ENCODE measurements at regions not wholly inside any gene's neighbourhood (a gene's known extent, or its start where the extent isn't known, plus 50 kb on each side); places are given as distances from the start of the nearest gene placed in this dataset.

DNA sequence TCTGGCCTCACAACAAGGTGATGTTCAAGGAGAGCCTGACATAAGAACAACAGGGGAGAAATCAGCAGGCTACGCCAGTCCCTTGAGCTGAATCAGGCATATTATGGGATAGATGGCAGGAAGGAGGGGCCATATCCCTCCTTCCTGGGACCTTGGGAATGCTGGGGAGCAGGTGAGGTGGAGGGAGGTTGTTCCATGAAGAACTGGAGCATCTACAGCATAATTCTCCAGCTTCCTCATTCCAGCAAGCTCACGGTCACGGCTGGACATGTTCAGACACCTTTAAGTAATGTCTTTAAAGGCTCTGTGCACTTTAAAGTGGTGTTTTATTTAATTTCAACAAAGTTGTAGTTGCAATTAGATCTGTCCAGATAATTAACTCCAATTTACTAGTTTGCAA, 780.5 kb downstream of the TYW1 start:
- DNase-seq, result no peak

DNA sequence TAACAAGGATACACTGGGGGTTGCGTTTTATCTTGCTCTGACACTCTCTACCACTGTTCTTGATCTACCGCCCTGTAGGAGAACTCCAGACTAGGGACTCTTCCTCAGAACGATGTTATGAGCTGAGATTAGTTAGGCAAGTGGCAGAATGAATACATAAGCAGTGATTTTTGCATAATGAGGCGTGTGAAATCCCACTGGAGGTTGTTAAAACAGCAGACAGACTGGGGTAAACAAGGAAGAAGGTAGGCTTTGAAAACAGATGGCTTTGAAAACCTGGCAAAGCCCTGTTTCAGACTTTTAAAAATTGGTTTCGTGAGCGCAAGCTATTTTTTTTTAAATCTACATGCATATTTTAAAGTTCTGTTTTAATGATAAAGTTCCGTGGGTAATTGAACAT, 785.2 kb downstream of the TYW1 start:
- DNase-seq, result no peak

DNA sequence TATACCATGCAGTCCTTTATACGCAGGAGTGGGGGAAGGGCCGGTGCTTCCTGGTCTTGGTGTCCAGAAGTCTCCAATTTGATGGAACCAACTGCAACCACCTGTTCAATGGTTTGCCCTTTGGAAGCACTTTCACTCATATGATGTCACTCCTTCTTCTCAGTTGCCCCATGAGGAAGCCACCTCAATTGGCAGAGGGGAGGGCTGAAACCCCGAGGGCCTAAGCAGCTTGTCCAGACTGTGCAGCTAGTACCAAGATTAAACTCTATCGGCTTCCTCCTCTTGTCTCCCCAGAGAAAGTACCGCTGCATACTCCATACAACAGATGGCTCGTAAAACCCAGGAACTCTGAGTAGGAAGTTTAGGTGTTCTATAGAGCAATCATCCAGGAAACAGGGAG, 789.4 kb downstream of the TYW1 start:
- DNase-seq, result no peak

DNA sequence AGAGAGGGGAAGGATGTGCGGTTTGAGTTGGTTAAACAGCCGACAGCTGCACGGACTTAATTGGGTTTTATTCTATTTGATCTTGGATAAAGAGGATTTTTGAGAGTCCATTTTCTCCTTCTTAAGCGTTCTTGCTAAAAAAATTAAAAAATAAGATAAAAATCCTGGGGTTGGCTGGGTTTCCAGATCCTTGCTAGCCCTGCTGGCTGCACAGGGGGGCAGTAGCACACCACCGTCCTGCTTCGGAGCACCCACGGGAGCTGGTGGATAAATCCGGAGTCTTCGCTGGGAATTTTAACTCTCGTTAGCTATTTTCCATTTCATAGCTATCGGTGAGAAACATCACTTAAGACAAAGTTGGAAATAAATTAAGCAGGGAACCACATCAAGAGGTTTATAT, 792.0 kb downstream of the TYW1 start:
- DNase-seq, result no peak

DNA sequence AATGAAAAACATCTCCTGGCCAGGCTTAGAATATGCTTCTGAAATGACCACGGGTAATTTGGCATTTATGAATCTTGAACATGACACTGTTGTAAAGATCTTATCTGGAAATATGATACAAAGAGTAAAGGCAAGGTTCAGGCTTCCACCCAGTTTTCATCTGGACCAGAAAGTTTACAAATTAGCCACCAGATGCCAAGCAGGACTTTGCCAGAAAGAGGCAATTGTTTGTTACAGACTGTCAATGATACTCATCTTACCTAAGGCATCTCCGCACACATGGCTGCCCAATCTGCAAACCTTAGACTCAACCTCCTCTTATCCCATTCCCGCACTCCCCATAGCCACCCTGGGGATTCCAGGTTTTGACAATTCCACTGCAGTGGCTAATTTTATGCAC, 795.3 kb downstream of the TYW1 start:
- no peak for DNase-seq

DNA sequence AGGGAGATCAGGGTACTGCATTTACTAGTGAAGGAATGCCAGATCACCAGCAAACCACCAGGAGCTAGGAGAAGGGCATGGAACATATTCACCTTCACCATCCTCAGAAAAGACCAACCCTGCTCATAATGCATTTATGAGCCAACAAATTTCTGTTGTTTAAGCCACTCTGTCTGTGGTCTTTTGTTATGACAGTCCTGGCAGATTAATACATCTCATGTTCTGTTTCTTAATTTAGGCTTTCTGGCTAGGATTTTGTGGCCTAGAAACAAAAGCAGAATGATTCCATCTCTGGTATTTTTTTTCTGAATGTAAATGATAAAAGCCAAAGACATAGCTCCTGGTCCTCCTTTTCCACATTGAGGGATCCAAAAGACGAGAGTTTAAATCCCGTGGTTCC, 797.9 kb downstream of the TYW1 start:
- DNase-seq, result no peak

DNA sequence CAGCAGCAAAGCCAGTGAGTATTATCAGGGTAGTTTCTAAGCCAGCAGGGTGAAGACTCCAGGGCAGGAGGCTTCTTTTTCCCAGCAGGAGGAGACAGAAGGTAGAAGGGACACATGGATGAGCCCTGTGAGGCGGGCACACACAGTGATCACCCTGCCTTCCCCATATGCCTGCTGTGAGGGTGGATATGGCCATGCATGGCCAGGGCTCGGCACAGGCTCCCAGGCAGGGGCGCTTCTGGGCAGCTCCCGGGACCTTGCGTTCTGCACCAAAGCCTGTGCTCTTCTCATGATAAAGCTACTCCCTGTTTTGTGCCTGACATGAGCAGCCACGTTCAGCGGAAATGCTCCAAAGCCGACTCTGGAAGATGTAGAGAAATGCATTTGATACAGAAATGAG, 807.2 kb downstream of the TYW1 start:
- no peak for DNase-seq

DNA sequence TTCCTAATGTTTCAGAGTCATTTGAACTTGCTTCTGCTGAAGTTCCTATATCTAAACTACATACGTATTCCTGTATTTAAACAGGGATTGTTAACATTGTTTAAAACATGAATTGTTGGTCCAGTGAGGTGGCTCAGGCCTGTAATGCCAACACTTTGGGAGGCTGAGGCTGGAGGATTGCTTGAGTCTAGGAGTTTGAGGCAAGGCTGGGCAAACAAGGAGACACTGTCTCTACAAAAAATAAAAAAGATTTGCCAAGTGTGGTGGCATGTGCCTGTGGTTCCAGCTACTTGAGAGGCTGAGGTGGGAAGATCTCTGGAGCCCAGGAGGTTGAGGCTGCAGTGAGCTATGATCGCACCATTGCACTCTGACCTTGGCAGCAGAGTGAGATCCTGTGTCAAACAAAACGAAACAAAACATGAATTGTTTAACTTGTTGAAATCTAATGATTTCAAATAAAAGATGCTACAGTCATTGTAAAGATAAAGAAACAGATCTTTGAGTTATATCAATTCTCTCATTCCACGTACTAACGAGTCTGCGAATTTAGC, 809.4 kb downstream of the TYW1 start:
- no peak for DNase-seq

DNA sequence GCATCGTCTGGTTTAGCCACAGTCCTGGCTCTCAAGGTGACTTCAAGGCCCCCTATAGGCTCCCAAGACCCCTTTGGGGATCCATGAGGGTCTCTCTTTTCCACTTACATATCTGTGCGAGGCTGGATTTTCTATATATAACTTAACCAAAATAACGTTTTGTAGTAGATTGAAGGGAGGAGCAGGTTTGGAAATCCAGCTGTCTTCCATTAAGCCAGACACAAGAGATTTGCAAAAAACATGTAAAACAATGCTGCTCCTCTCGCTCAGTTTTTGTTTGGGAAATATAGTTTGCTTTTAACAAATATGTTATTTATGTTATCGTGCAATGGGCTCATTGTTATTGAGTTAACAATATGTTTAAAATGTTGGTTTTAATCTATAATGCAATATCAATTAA, 811.2 kb downstream of the TYW1 start:
- no peak for DNase-seq

DNA sequence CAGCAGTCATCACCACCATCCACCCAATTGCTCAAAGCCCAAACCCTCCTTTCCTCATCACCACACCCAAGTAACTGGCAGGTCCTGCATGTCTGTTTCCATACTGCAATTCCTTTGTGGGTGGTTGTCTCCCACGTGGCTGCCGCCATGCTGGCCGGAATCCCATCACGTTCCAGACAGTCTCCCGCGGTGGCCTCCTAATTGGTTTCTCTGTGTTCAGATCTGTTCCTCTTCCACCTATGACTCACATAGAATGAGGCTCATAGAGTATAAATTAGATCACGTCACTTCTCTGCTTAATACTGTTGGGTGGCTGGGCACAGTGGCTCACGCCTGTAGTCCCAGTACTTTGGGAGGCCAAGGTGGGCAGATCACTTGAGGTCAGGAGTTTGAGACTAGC, 813.0 kb downstream of the TYW1 start:
- no peak for DNase-seq

DNA sequence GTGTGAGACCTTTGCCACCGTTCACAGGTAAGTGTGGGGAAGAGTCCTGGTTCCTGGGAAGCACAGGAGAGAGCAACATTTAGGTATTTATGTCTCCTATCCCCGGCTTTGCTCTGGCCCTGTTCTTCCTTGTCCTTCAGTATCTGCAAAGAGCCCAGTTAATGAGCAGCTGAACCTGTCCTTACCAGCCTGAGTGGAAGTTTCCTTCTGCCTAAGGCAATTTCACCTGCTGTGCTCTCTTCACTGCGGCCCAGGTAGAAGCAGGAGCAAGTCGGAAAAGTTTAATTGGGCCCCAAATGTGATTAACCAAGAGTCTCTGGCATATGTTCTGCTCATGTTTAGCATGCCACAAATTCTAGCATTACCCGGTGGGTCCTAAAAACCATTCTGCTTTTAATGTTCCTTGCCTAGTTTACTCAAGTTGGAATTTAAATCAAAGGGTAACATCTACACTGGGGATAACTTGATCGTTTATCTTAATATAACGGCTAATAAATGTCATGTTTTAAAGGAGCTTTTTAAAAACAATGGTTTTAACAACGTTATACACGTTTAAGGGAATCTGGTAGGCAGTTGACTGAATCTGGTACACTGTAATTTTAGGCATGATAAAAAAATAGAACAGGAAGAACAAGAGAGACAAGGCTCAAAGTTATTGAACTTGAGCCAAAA, 817.1 kb downstream of the TYW1 start:
- DNase-seq, result no peak

DNA sequence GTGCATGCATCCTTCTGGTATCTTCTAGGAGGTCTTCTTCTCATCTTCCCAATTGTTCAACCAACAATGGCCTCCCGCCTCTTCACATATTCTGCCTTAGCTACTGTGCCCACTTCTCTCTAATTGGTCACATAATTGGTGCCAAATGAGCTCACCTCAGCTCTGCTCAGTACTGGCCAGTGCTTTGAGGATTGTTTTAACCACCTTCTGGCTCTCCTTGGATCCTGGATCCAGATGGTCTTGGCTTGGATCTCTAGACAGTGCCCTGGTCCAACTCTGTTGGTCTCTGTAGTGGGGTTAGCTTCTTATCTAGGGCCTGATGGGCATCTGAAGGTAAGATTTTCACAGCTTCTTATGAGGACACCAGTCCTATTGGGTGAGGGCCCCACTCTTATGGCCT, 820.8 kb downstream of the TYW1 start:
- no peak for DNase-seq

DNA sequence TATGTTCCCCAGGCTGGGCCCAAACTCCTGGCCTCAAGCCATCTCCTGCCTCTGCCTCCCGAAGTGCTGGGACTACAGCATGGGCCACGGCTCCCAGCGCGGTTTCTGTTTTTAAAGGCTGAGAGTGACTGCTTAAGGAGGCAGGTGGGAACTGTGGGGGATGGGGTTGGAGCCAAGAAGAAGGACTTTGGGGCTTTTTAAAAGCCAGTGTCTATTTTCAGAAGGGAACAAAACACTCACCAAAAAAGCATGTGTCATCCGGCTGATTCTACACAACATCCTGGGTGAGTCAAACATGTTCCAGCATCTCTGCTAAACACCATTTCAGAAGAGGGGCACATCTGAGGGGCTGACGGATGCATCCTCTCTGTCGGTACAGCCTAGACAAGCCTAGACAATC, 824.5 kb downstream of the TYW1 start:
- DNase-seq, result no peak

DNA sequence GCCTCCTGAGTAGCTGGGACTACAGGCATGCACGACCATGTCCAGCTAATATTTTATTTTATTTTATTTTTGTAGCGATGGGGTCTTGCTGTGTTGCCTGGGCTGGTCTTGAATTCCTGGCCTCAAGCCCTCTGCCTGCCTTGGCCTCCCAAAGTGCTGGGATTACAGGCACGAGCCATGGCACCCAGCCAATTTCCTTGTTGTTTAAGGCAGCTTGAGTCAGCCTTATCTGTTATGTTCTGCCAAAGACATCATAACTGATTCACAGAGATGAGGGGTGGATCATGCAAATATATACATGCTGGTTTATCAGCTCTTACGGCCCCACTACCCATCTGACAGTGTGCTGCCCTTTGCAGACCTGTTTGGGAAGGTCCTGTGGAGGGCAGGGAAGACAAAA, 826.7 kb downstream of the TYW1 start:
- no peak for DNase-seq

DNA sequence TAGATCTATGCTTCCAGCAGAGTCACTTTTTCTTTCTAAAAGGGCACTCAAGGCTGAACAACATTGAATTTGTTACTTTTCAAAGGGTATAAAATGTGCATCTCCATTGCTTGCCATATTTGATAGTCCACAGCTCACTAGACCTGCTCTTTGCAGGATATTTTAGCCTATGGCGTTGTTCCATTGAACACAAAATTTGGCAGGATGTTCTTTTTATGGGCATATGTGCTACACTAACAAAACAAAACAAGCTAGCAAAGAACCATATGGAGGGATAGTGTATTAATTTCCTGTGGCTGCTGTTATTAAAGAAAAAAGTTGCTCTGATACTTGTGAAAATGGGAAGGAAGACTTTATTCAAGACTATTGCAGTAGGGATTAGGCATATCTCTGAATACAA, 828.7 kb downstream of the TYW1 start:
- DNase-seq, result no peak

DNA sequence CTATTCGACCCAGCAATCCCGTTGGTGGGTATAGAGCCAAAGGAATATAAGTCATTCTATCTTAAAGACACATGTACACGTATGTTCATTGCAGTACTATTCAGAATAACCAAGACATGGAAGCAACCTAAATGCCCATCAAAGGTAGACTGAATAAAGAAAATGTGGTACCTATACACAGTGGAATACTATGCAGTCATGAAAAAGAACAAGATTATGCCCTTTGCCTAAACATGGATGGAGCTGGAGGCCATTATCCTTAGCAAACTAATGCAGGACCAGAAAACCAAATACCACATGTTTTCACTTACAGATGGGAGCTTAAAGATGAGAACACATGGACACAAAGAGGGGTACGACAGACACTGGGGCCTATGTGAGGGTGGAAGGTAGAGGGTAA, 845.3 kb downstream of the TYW1 start:
- DNase-seq, result no peak

DNA sequence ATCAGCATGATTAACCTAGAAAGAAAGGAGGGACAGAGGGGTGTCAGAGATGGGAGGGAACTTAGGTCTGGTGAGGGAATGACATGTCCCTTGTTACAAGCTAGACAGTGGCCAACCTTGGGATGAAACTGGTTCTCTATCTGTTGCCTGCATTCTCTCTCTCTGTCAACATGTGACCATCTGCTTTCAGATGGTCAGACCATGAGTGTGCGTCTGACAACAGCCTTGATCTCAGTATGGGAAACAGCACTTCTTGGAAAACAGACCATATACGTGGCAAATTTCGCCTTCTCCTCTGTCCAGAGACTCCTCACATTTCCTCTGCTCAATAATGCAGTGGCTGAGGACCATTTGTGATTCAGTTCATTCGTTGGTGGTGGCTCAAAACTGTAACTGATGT, 845.9 kb downstream of the TYW1 start:
- DNase-seq, result no peak

DNA sequence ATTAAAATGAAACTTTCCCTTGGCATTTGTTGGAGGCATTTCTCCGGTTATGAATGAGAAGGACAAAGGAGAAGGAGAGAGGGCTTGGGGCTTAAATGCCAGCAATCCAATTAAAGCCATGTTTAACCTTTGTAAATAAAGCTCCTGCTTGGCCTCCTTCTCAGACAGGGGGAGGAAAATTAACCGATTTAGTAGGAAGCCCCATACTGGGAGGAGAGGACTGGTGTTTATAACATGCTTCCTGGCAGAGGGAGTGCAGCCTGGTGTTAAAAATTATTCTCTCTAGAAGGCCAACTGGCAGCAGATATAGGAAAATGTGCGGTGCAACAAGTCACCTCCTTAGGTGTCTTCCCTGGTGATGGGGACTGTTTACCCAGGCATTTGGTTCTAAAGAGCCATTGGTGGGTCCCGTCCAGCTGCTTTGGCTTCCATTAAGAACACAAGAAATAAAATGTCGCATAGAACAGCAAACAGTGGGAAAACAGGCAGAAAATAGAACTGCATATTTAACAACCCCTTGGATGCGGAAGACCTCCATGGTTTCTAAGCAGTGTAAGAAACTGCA, 846.5 kb downstream of the TYW1 start:
- DNase-seq, result no peak

DNA sequence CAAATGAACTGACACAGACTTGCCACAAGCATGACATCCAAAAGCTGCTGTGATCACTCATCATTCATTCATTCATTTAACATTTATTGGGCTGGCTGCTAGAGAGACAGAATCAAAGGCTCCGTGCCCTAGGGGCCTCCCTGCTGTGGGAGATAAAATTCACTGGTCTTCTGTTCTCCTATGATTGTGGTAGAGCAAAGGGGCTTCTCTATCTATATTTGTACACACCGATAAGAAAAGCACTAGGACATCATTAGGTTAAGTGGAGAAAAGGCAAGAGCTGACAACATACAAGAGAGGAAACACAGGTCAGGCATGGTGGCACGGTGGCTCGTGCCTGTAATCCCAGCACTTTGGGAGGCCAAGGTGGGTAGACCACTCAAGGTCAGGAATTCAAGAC, 847.0 kb downstream of the TYW1 start:
- no peak for DNase-seq

DNA sequence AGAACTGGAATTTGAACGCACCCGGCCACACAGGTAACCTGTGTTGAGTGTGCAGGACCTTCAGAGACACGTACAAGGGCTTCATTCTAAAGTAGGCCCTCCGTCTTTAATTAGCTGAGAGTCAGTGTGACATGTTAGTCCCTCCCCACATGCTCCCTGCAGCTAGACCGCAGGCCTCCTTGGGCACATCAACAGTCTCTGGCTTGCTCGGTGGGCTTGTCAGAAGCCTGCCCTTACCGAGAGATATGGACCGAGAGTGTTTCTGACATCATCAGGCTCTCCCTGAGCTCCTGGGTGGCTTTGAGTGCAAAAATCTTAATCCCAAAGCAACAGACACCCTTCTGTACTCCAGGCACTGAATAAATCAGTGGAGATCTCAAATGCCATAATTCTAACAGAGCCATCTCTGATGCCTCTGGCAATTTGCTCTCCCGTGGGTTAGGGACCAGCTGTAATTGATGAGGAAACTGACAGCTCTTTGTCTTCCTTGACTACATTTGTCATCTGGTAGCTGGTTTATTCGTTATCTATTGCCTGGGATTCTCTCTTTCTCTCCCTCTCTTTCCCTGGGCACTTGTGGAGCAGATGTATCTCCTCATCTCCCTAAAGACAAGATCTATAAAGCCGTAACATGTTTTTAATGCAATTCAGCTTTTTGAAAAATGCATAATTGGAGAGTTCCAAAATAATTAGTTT, 850.6 kb downstream of the TYW1 start:
- no peak for DNase-seq

DNA sequence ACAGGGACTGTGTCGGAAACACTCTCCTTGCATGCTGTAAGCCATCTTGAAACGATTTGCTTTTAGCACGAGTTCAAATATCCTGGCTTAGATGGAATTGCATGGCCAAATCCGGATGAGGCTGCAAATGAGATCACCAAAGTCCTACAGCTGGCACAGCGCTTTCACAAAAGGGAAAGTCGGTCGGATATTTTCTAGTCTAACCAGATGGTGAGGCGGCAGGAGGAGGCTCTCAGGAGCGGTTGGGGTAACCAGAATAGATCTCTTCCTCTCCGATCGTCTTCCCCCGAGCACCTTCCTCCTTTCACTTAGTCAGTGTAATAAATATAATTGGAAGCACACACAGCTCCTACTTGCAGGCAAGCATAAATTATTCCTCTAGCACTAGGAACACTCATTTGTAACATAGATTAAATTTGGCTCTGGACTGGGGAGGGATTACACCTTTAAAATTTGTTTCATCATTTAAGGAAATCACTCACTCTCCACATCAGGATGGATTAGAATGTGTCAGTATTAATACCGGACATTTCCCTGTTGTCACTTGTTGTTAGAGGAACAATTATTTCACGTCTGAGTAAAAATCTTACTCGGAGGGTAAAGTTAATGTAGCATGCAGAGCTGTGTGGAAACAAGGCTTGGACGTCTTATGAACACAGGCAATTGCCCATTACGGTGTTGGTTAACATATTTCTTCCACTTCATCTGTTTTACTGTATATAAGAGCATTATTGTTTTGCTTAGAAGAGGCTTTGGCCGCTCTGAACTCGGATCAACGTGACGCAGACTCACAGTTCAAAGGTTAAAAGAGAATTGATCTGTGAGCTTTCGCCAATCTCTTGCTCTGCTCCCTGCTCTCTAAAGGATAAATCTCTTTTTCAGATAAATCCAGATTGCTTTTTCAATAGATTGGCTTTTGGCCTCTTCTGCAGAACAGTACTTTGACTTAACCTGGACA, 857.9 kb downstream of the TYW1 start:
- DNase-seq, result no peak

DNA sequence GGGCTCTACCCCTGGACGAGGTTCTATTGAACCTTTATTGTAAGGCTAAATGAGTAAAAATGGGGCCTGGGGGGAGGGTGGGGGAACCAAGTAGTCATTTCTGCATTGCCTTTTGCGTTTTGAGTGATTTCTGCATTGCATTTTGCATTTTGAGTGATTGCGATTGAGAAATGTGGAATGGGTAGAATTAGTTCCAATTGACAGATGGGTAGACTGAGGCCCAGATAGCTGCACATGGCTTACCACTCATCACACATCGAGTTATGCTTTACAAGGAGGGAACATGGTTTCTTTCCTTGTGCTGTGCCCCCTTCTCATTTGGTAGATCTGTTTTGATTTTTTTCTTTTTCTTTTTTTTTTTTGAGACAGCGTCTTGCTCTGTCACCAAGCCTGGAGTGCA, 858.7 kb downstream of the TYW1 start:
- DNase-seq, result no peak

DNA sequence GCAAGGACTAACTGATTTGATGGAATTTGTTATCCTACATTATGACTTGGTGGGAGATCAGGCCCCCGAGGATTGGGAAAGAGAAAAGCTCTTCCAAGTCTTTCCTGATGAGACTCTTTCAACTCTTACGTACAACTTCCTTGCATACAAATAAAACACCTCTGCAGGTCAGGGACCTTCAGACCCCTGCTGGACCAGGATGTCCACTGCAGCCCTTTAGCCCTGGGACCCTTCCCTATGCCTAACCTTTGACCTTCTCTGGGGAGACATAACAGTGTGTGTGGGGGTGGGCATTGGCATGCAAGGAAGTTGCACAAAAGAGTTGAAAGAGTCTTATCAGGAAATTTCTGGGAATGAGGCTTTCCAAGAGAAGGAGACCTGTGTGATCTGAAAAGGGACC, 859.4 kb downstream of the TYW1 start:
- DNase-seq, result no peak

Data from NCI-H146 (cell line).